Adrenal gland (tissue), 9 donors: ENCODE measurements at regions not wholly inside any gene's neighbourhood (a gene's known extent, or its start where the extent isn't known, plus 50 kb on each side); places are given as distances from the start of the nearest gene placed in this dataset.

Experiments
- DNase-seq, 7 donors: peaks; one replicate each; pipeline ENCODE4 v3.0.0-alpha.2; 2019 to 2020
- H3K27ac ChIP-seq, 5 donors: fragments of 200-600 bp; sonication (generic) in 4 of 5; 1 replicate in 3 of 5; 2 replicates in 2 of 5; pipeline versions ENCODE4 v1.5.1 to v1.8.0; 2016 to 2020; ENCODE audit warnings: mild to moderate bottlenecking in 1 of 5
- H3K27me3 ChIP-seq: fragments of 200-600 bp; 2 replicates; pipeline ENCODE4 v1.8.0; 2021
- H3K36me3 ChIP-seq, 2 donors: fragments of 200-600 bp; replicated peaks in 1 of 2; 1 replicate in 1 of 2; 2 replicates in 1 of 2; pipeline versions ENCODE4 v1.5.1 to v1.8.0; 2018 to 2022
- H3K4me1 ChIP-seq, 2 donors: fragments of 200-600 bp; replicated peaks in 1 of 2; 1 replicate in 1 of 2; 2 replicates in 1 of 2; pipeline versions ENCODE4 v1.5.1 to v1.8.0; 2018 to 2021
- H3K4me3 ChIP-seq, 4 donors: fragments of 200-600 bp; sonication (generic) in 3 of 4; one replicate each; pipeline ENCODE4 v1.5.1; 2016 to 2018
- H3K9me3 ChIP-seq, 3 donors: fragments of 200-600 bp; sonication (generic) in 1 of 3; replicated peaks in 1 of 3; 1 replicate in 2 of 3; 2 replicates in 1 of 3; pipeline versions ENCODE4 v1.5.1 to v1.8.0; 2016 to 2021
- POLR2A ChIP-seq, 2 donors: fragments of 450-650 bp; IDR thresholded peaks; one replicate each; pipeline ENCODE4 v1.6.1; 2017; ENCODE audit warnings: antibody characterized with exemption in 2 of 2, mild to moderate bottlenecking in 2 of 2, moderate library complexity in 1 of 2
- WGBS, 4 donors: extraction: QIAGEN DNeasy Blood & Tissue Kit in 2 of 4; methylation state at CpG; one replicate each; pipeline versions ENCODE4 v1.1.5 to v1.1.7; 2013 to 2017; 5-methylcytosine and 5-hydroxymethylcytosine counted together
- intact Hi-C, 2 donors: fragments of 100-400 bp; cut with DNase I; formaldehyde crosslinking; loops; one replicate each; pipeline versions ENCODE4 v1.14.1 to v1.15.0; 2022 to 2023
- TF ChIP-seq, protein P1 (sequence below), 6 experiments: fragments of 450-650 bp in 4 of 6; fragments of 200-600 bp in 2 of 6; sonication (generic) in 1 of 6; IDR thresholded peaks; 1 replicate in 5 of 6; 2 replicates in 1 of 6; pipeline versions ENCODE4 v1.5.1 to v1.8.0; 2016 to 2021; ENCODE audit warnings: antibody characterized with exemption in 6 of 6, mild to moderate bottlenecking in 2 of 6, moderate library complexity in 1 of 6
- donor health status: healthy with polysubstance abuse.
- donor health status: Bipolar disorder and iron deficiency.
- donor health status: DM: yes; HTN: yes; CAD: no.
- donor health status: DM: no; HTN: no; CAD: no.
- donor health status: DM: no; HTN: no; CAD: no.

DNA sequence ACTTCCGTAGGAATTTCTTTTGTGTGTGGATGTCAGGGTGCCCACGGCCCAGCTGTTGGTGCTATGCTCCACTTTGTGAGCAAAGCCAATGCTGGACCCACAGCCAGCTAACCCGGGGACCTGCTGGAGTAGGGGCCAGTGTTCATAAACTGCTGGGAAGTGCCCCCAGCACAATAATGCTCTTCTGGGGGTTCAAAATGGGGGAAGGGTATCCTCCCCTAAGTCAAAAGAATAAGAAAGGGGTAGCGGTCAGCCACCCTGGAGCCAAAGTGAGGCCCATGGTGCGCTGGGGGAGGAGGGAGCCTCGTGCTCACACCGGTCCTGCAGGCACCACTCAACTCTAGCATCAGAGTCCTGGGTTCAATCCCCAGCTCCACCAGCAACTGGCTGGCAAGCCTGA, 115.8 kb upstream of the NPAS2 start:
- Histone ChIP-seq H3K27me3 (no peaks in the 10 kb centered on the region), H3K9me3 (no peaks in the 10 kb centered on the region), H3K4me3 (no peak overlapping the region), H3K27ac (no peak overlapping the region), H3K4me1 (no peaks in the 10 kb centered on the region), H3K36me3 (no peaks in the 10 kb centered on the region)
- 85 to 92% (median 87%) methylated on average over 7 of the region's 7 CpGs for WGBS, 4 donors
- intact Hi-C loops: no loop called here
- TF ChIP-seq POLR2A (IDR thresholded peaks at IDR 0.05): no peak
- TF ChIP-seq, protein P1, sequence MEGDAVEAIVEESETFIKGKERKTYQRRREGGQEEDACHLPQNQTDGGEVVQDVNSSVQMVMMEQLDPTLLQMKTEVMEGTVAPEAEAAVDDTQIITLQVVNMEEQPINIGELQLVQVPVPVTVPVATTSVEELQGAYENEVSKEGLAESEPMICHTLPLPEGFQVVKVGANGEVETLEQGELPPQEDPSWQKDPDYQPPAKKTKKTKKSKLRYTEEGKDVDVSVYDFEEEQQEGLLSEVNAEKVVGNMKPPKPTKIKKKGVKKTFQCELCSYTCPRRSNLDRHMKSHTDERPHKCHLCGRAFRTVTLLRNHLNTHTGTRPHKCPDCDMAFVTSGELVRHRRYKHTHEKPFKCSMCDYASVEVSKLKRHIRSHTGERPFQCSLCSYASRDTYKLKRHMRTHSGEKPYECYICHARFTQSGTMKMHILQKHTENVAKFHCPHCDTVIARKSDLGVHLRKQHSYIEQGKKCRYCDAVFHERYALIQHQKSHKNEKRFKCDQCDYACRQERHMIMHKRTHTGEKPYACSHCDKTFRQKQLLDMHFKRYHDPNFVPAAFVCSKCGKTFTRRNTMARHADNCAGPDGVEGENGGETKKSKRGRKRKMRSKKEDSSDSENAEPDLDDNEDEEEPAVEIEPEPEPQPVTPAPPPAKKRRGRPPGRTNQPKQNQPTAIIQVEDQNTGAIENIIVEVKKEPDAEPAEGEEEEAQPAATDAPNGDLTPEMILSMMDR (IDR thresholded peaks at IDR 0.05): no peak
- no peak for DNase-seq

DNA sequence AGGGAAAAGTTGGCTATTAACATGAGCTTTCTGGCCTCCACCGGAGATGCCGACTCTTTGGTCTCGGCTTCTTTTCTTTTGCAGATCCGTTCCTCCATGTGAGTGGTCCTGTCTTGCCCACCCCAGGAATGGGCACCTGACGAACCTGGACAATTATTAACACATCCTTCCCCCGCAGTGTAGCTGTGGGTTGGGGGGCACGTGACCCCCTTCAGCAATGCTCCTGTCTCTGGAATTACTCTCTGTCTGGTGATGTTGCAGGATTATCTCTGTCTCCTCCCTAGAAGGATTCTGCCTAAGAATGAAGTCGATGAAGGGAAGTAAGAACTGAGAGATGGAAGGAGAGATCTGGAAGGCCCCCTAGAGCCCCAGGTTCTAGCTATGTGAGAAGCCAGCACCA, 115.2 kb upstream of the NPAS2 start:
- Histone ChIP-seq H3K27ac (no peak overlapping the region), H3K27me3 (no peaks in the 10 kb centered on the region), H3K9me3 (no peaks in the 10 kb centered on the region), H3K36me3 (no peaks in the 10 kb centered on the region), H3K4me1 (no peaks in the 10 kb centered on the region), H3K4me3 (no peak overlapping the region)
- DNase-seq: no peak
- no peak for TF ChIP-seq POLR2A (IDR thresholded peaks at IDR 0.05)
- TF ChIP-seq, protein P1 (IDR thresholded peaks at IDR 0.05): no peak
- intact Hi-C loops: no loop called here
- 87 to 93% (median 91%) methylated on average over 8 of the region's 8 CpGs for WGBS, 4 donors

DNA sequence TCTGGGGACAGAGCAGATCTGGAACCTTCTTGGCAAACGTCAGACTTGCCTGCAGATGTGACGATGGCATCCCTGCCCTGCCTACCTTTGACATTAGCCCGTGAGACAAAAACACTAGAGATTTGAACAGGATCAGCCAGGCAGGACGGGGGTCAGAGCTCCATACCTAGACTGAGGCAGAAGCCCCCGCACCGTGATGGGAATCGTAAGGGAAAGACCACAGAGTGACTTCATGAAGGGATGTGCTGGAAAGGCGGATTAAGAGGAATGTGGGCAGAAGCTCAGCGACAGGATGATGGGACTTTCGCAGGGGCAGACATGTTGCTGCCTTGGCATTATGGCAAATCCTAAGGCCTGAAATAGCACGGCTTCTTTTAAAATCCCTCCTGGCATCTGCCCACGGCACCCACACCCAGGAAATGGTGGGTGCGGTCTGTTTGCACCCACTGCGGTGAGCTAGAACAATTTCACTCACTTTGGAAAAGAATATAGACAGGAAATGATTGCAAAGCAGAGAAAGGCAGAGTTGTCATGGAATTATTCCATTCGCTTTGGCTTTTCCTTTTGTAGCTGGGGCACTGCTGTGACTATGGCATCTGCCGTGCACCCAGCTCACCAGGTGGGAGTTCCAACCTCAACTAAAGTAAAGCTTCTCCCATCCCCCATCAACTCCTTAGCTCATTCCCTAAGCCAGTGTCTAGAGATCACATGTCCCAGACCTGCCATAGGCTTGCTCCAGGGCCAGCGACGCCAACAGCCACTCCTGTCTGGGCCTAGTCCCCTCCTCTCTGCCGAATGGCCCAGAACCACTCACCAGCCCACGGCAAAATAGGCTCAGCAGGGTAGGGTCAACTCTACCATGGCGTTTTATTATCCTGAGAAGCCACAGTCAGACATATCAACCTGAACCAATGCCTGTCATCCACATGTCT, 112.7 kb upstream of the NPAS2 start:
- no peak overlapping the region for H3K27ac ChIP-seq
- TF ChIP-seq, protein P1 (IDR thresholded peaks at IDR 0.05): no peak
- TF ChIP-seq POLR2A (IDR thresholded peaks at IDR 0.05): no peak
- WGBS, 4 donors: 80 to 92% (median 85%) methylated on average over 19 to 21 of the region's 21 CpGs
- no peaks in the 10 kb centered on the region for H3K9me3 ChIP-seq
- no peak for DNase-seq
- H3K27me3 ChIP-seq: no peaks in the 10 kb centered on the region
- no peaks in the 10 kb centered on the region for H3K4me1 ChIP-seq
- H3K4me3 ChIP-seq: no peak overlapping the region
- H3K36me3 ChIP-seq: no peaks in the 10 kb centered on the region
- intact Hi-C loops: no loop called here

DNA sequence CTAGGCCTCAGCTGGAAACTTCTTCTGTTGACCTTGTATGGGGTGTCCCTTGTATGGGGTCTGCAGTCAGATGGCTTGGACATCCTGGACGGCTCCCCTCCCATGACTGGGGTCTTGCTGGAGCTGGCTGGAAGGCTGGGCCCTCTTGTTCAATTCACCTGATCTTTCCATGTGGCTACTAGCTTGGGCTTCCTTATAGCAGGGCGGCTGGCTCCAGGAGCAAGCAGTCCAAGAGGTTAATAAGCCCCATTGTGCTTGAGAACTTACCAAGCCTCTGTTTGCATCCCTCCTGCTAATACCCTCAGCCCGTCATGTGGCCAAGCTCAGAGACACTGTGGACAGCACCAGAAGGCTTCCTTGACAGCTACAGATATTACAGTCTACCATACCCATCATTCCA, 111.6 kb upstream of the NPAS2 start:
- intact Hi-C loops: no loop called here
- no peaks in the 10 kb centered on the region for H3K36me3 ChIP-seq
- no peak for DNase-seq
- H3K4me3 ChIP-seq: no peak overlapping the region
- TF ChIP-seq POLR2A (IDR thresholded peaks at IDR 0.05): no peak
- TF ChIP-seq, protein P1 (IDR thresholded peaks at IDR 0.05): no peak
- H3K27ac ChIP-seq: no peak overlapping the region
- H3K9me3 ChIP-seq: no peaks in the 10 kb centered on the region
- H3K27me3 ChIP-seq: no peaks in the 10 kb centered on the region
- WGBS, 4 donors: 50 to 94% (median 71%) methylated on average over 2 to 3 of the region's 3 CpGs
- H3K4me1 ChIP-seq: no peaks in the 10 kb centered on the region
